ENCODE measurements at regions not wholly inside any gene's neighbourhood (a gene's known extent, or its start where the extent isn't known, plus 50 kb on each side); places are given as distances from the start of the nearest gene placed in this dataset.

DNA sequence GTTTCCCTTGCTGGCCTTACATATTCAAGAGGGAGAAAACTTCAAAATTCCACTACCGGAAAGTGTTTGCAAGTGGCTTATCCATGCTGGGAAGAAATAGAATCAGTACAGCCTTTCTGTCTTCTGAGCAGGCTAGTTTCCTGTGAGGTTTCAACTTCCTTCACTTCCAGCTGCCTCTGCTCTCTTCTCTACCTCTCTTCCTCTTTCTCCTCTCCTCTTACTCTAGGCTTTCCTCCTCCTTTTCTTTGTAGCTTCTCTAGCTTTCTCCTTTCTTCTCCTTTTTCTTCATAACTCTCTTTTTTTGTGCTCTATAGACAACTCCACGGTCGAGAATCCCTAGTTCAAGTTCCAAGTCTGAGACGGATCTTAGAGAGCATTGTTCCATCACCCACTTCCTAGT is 421.8 kb downstream of the ETS1 start:
- dilution Hi-C loops (cut with HindIII; ENCODE audit: low sequenced_read_pairs, unreplicated experiment) (loop anchor here (25.0 kb wide), 1 partner anchor 472 kb away; no protein-coding TSS in a partner anchor), intact Hi-C loops (cut with micrococcal nuclease) (no loop called here), in situ Hi-C loops (cut with MboI; ENCODE audit: low sequenced_read_pairs) (loop anchor here (25.0 kb wide), 1 partner anchor 797 kb away; no protein-coding TSS in a partner anchor)
- H4K20me1 ChIP-seq (ENCODE audit: insufficient read depth, low read length) = no peaks in the 10 kb centered on the region
- no peak overlapping the region for H2AK5ac ChIP-seq (ENCODE audit: low read depth, low read length)
- H2BK15ac ChIP-seq (ENCODE audit: low read depth, low read length) = no peak overlapping the region
- no peak overlapping the region for H3K56ac ChIP-seq (ENCODE audit: extremely low read depth, insufficient read depth, low read length)
- no peaks in the 10 kb centered on the region for H3K9me1 ChIP-seq (ENCODE audit: insufficient read depth, low read length)
- no TSS peak for BruUV-seq (replicated peaks)
- H2BK5ac ChIP-seq (ENCODE audit: low read depth, low read length, poor library complexity, severe bottlenecking) = no peak overlapping the region
- DNase-seq (no peak), ATAC-seq (ENCODE audit: low read depth) (no peak)
- H2BK120ac ChIP-seq (ENCODE audit: low read depth, low read length) = no peak overlapping the region
- CTCF ChIA-PET = no interaction called here
- POLR2A ChIA-PET (ENCODE audit: unreplicated experiment) = interaction anchor here (0.7 kb wide), 1 partner anchor 126 kb away, joined by 3 read pairs; no protein-coding TSS in a partner anchor
- WGBS, 2 experiments (ENCODE audit: extremely low coverage in 2 of 2, insufficient read length in 1 of 2) = 83% methylated on average over 2 of the region's 4 CpGs; no CpG with 5 or more reads in 1 of the 2 experiments
- no peak overlapping the region for H3K4me2 ChIP-seq (ENCODE audit: low read depth, low read length)
- no peak overlapping the region for H3K4ac ChIP-seq (ENCODE audit: low read depth, low read length)
- H3K4me1 ChIP-seq (ENCODE audit: control insufficient read depth, insufficient read depth, low read length) = no peaks in the 10 kb centered on the region
- H4K8ac ChIP-seq (ENCODE audit: low read depth in 2 of 2, low read length in 2 of 2) = no peak overlapping the region
- H2AK9ac ChIP-seq (replicated peaks; ENCODE audit: low read depth, low read length, poor library complexity) = no peak overlapping the region
- no peak overlapping the region for H2AFZ ChIP-seq (replicated peaks; ENCODE audit: low read length, poor library complexity)
- H4K5ac ChIP-seq (ENCODE audit: low read depth, low read length) = no peak overlapping the region
- no peak overlapping the region for H4K91ac ChIP-seq (ENCODE audit: insufficient read depth, low read depth, low read length)
- H3K4me3 ChIP-seq (ENCODE audit: insufficient read depth, low read depth, low read length) = no peak overlapping the region
- no peak overlapping the region for H2BK20ac ChIP-seq (ENCODE audit: low read depth, low read length)
- H3K9ac ChIP-seq (ENCODE audit: low read depth, low read length) = no peak overlapping the region
- no peak overlapping the region for H3K27ac ChIP-seq (ENCODE audit: insufficient read depth, low read length)
- H3K27me3 ChIP-seq (ENCODE audit: control insufficient read depth, insufficient read depth, low read length) = peaks cover 17% of the 10 kb centered on the region
- no peaks in the 10 kb centered on the region for H3K79me1 ChIP-seq (ENCODE audit: low read depth in 1 of 2, low read length in 2 of 2)
- H3K14ac ChIP-seq (replicated peaks; ENCODE audit: low read depth, low read length) = no peak overlapping the region
- H3K36me3 ChIP-seq (ENCODE audit: control insufficient read depth, insufficient read depth, low read length) = no peaks in the 10 kb centered on the region
- no peak overlapping the region for H3K23ac ChIP-seq (ENCODE audit: low read depth, low read length)
- TF ChIP-seq RAD21 (IDR thresholded peaks at IDR 0.05; ENCODE audit: low read length) = no peak
- no peak for TF ChIP-seq SMC3 (IDR thresholded peaks at IDR 0.05; ENCODE audit: low read depth, low read length)
- no peak for TF ChIP-seq RCOR1 (IDR thresholded peaks at IDR 0.05; ENCODE audit: insufficient replicate concordance, low read length)
- TF ChIP-seq, protein P1, sequence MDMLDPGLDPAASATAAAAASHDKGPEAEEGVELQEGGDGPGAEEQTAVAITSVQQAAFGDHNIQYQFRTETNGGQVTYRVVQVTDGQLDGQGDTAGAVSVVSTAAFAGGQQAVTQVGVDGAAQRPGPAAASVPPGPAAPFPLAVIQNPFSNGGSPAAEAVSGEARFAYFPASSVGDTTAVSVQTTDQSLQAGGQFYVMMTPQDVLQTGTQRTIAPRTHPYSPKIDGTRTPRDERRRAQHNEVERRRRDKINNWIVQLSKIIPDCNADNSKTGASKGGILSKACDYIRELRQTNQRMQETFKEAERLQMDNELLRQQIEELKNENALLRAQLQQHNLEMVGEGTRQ (IDR thresholded peaks at IDR 0.05; ENCODE audit: low read depth, low read length) = no peak
- TF ChIP-seq, protein P2, sequence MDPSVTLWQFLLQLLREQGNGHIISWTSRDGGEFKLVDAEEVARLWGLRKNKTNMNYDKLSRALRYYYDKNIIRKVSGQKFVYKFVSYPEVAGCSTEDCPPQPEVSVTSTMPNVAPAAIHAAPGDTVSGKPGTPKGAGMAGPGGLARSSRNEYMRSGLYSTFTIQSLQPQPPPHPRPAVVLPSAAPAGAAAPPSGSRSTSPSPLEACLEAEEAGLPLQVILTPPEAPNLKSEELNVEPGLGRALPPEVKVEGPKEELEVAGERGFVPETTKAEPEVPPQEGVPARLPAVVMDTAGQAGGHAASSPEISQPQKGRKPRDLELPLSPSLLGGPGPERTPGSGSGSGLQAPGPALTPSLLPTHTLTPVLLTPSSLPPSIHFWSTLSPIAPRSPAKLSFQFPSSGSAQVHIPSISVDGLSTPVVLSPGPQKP (IDR thresholded peaks at IDR 0.05; ENCODE audit: borderline replicate concordance, low read depth, low read length) = no peak
- no peak for TF ChIP-seq FOS (IDR thresholded peaks at IDR 0.05; ENCODE audit: low read depth, low read length)
- TF ChIP-seq, protein P3, sequence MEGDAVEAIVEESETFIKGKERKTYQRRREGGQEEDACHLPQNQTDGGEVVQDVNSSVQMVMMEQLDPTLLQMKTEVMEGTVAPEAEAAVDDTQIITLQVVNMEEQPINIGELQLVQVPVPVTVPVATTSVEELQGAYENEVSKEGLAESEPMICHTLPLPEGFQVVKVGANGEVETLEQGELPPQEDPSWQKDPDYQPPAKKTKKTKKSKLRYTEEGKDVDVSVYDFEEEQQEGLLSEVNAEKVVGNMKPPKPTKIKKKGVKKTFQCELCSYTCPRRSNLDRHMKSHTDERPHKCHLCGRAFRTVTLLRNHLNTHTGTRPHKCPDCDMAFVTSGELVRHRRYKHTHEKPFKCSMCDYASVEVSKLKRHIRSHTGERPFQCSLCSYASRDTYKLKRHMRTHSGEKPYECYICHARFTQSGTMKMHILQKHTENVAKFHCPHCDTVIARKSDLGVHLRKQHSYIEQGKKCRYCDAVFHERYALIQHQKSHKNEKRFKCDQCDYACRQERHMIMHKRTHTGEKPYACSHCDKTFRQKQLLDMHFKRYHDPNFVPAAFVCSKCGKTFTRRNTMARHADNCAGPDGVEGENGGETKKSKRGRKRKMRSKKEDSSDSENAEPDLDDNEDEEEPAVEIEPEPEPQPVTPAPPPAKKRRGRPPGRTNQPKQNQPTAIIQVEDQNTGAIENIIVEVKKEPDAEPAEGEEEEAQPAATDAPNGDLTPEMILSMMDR (conservative IDR thresholded peaks at IDR 0.05; ENCODE audit: low read depth, low read length) = no peak
- TF ChIP-seq BHLHE40 (IDR thresholded peaks at IDR 0.05; ENCODE audit: low read depth, low read length) = no peak
- TF ChIP-seq MAZ (IDR thresholded peaks at IDR 0.05; ENCODE audit: borderline replicate concordance, low read depth, low read length) = no peak
- TF ChIP-seq POLR2A (IDR thresholded peaks at IDR 0.05; ENCODE audit: low read depth, low read length) = no peak
- TF ChIP-seq MAFK (IDR thresholded peaks at IDR 0.05; ENCODE audit: low read depth, low read length) = no peak
- TF ChIP-seq CHD1 (IDR thresholded peaks at IDR 0.05; ENCODE audit: low read depth, low read length) = no peak
- no peak for TF ChIP-seq MXI1 (IDR thresholded peaks at IDR 0.05; ENCODE audit: borderline replicate concordance, low read depth, low read length)
- no peak for TF ChIP-seq RFX5 (IDR thresholded peaks at IDR 0.05; ENCODE audit: low read depth, low read length)
- no peak for TF ChIP-seq NFE2L2 (IDR thresholded peaks at IDR 0.05; ENCODE audit: low read depth, low read length)
- no peak for TF ChIP-seq CEBPB (IDR thresholded peaks at IDR 0.05; ENCODE audit: low read depth, low read length)
- no peak overlapping the region for H3K18ac ChIP-seq (ENCODE audit: low read depth, low read length)
- no peaks in the 10 kb centered on the region for H3K9me3 ChIP-seq (ENCODE audit: control insufficient read depth, insufficient read depth, low read length)
